ENCODE measurements at regions not wholly inside any gene's neighbourhood (a gene's known extent, or its start where the extent isn't known, plus 50 kb on each side); places are given as distances from the start of the nearest gene placed in this dataset.
"Not testable (repeated sequence)": the region's sequence is repeated elsewhere in the genome, so short reads cannot be mapped to it uniquely, and the experiment has no call there.

DNA sequence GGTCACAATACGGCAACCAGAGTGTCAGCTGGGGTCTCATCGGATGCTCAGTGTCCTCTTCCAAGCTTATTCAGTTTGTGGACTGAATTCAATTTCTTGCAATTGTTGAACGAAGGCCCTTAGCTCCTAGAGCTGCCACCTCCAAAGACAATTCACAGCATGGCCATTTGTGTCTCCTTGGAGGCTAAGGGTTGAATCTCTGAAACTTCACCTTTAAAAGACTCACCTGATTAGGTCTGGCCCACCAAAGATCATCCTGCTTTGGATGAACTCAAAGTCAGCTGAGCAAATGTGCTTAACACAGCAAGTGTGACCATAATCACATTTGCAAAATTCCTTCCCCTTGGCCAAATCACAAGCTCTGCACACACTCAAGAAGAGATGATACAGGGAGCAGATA lies 175.9 kb downstream of the OTOP1 start:
- not testable (repeated sequence) for H3K27ac Mint-ChIP-seq; DNase-seq (ENCODE audit: low spot score in 2 of 2); ATAC-seq; H3K9me3 Mint-ChIP-seq
- H3K36me3 Mint-ChIP-seq = peaks cover 0 to 14% of the 10 kb centered on the region in 2 donors

GRCh38 chr4:4052933-4053332 lies 173.8 kb downstream of the OTOP1 start:
- not testable (repeated sequence) for H3K9me3 Mint-ChIP-seq; H3K36me3 Mint-ChIP-seq; ATAC-seq; DNase-seq (ENCODE audit: low spot score in 2 of 2); H3K27ac Mint-ChIP-seq

GRCh38 chr4:4057226-4057625 lies 169.5 kb downstream of the OTOP1 start:
- H3K27ac Mint-ChIP-seq; DNase-seq (ENCODE audit: low spot score in 2 of 2); H3K9me3 Mint-ChIP-seq; H3K36me3 Mint-ChIP-seq; ATAC-seq: not testable (repeated sequence)

- not testable (repeated sequence) for ATAC-seq; H3K27ac Mint-ChIP-seq; DNase-seq (ENCODE audit: low spot score in 2 of 2); H3K36me3 Mint-ChIP-seq; H3K9me3 Mint-ChIP-seq
Observed at GRCh38 chr4:4084171-4084570, 142.6 kb downstream of the OTOP1 start.

DNA sequence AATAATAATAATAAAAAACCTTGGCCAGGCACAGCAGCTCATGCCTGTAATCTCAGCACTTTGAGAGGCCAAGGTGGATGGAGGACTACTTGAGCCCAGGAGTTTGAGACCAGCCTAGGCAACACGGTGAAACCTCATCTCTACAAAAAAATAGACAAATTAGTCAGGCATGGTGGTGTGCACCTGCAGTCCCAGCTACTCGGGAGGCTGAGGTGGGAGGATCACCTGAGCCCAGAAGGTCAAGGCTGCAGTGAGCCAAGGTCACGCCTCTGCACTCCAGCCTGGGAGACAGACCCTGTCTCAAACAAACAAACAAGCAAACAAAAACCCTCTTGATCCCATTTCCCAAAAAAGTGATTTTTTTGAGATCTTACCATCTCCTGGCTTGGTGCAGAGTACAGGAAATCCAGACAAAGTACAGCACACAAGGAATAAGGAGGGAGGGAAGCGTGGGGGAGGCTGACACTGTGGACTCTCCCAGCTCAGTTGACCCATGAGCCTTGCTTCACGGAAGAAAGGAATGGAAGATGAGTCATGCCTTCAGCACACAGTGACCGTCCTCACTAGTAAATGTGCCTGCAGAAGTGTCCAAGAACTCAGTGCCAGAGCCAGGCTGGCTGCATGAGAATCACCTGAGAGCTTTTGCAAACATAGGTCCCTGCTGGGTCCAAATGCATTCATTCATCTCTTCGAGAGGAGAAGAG lies 136.9 kb downstream of the OTOP1 start:
- not testable (repeated sequence) for H3K36me3 Mint-ChIP-seq; DNase-seq (ENCODE audit: low spot score in 2 of 2); H3K9me3 Mint-ChIP-seq; ATAC-seq; H3K27ac Mint-ChIP-seq

DNA sequence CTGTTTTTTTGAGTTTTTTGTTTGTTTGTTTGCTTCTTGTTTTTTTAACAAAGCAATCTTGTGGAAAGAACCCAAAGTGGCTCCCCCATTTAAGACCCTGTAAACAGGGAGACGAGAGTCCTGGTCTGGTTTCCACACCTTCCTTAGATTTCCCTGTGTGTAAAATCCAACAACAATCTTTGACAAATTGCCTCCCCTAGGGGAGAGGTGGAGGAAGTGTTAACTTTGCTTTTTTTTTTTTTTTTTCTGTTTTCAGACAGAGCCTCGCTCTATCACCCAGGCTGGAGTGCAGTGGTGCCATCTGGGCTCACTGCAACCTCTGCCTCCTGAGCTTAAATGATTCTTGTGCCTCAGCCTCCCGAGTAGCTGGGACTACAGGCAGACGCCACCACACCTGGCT lies 136.0 kb downstream of the OTOP1 start:
- not testable (repeated sequence) for DNase-seq (ENCODE audit: low spot score in 2 of 2); ATAC-seq; H3K27ac Mint-ChIP-seq; H3K9me3 Mint-ChIP-seq; H3K36me3 Mint-ChIP-seq

GRCh38 chr4:4092159-4092558 lies 134.6 kb downstream of the OTOP1 start:
- not testable (repeated sequence) for H3K27ac Mint-ChIP-seq; H3K9me3 Mint-ChIP-seq; ATAC-seq; DNase-seq (ENCODE audit: low spot score in 2 of 2); H3K36me3 Mint-ChIP-seq

DNA sequence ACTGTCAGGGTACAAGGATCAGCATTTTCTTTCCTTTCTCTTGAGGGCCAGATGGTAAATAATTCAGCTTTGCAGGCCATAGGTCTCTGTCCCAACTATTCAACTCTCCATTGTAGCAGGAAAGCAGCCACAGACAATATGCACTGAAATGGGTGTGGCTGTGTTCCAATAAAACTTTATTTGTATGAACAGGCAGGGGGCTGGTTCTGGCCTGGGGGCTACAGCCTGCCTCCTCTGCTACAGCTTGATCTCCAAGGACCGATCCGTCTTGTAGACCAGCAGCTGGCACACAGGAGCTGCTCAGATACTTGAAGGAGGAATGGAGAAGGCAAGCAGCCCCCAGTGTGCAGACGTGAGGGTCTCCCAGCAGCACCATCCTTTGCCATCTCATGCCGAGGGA lies 127.1 kb downstream of the OTOP1 start:
- DNase-seq (ENCODE audit: low spot score in 2 of 2); H3K9me3 Mint-ChIP-seq; H3K27ac Mint-ChIP-seq; ATAC-seq; H3K36me3 Mint-ChIP-seq: not testable (repeated sequence)

DNA sequence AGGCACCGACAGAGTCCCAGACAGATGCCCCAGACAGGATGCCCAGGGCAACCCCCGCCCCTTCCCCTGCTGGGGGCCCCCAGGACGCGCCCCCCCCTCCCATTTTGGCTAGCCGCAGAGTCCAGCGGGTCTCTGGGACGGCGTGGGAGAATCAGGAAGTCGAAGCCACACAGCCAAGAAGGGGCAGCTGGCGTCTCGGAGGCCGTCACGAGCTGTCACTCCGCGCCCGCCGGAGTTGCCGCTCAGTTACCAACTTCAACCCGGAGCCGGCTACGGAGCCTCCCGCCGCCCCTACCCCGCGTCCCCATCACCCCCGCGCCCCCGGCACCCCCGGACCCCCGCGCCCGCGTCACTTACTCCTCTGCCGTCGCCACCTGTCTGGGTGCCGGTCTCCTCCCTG lies 119.8 kb downstream of the OTOP1 start:
- not testable (repeated sequence) for H3K36me3 Mint-ChIP-seq; ATAC-seq; H3K9me3 Mint-ChIP-seq; H3K27ac Mint-ChIP-seq; DNase-seq (ENCODE audit: low spot score in 2 of 2)

- not testable (repeated sequence) for H3K27ac Mint-ChIP-seq, H3K9me3 Mint-ChIP-seq, H3K36me3 Mint-ChIP-seq
- peak; percentile 67 to 78 for ATAC-seq
- DNase-seq (ENCODE audit: low spot score in 2 of 2) = peak; percentile 75 to 91
Observed at GRCh38 chr4:4107411-4108107, 119.2 kb downstream of the OTOP1 start.

DNA sequence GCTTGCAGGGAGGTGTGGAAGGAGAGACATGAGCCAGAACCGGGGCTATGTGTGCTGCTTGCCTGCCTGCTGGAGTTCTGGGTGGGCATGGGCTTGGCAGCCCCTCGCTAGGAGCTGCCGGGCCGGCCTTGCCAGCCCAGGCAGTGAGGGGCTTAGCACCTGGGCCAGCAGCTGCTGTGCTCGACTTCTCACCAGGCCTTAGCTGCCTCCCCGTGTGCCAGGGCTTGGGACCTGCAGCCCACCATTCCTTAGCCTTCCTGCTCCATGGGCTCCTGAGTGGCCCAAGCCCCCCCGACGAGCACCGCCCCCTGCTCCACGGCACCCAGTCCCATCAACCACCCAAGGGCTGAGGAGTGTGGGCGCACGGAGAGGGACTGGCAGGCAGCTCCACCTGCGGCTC lies 111.3 kb downstream of the OTOP1 start:
- not testable (repeated sequence) for ATAC-seq; H3K9me3 Mint-ChIP-seq; DNase-seq (ENCODE audit: low spot score in 2 of 2); H3K27ac Mint-ChIP-seq; H3K36me3 Mint-ChIP-seq

DNA sequence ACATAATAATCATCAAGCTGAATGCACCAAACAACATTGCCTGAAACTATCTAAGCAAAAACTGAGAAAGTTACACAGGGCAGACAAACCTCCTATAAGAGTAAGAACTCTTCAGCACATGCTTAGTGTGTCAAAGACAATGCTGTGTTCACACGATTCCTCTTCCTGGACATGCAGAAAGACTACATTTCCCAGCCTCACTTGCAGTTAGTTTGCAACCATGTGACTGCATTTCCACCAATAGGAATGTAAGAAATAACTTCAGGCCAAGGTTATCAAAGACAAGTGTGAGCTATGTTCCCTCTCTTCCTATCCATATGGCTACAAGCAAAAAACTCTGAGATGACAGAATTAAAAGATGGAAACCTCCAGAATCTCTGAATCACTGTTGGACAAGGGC lies 109.8 kb downstream of the OTOP1 start:
- H3K9me3 Mint-ChIP-seq; H3K36me3 Mint-ChIP-seq; ATAC-seq; DNase-seq (ENCODE audit: low spot score in 2 of 2); H3K27ac Mint-ChIP-seq: not testable (repeated sequence)

- not testable (repeated sequence) for H3K36me3 Mint-ChIP-seq; H3K27ac Mint-ChIP-seq; DNase-seq (ENCODE audit: low spot score in 2 of 2); H3K9me3 Mint-ChIP-seq; ATAC-seq
Observed at GRCh38 chr4:4134368-4134767, 92.4 kb downstream of the OTOP1 start.

DNA sequence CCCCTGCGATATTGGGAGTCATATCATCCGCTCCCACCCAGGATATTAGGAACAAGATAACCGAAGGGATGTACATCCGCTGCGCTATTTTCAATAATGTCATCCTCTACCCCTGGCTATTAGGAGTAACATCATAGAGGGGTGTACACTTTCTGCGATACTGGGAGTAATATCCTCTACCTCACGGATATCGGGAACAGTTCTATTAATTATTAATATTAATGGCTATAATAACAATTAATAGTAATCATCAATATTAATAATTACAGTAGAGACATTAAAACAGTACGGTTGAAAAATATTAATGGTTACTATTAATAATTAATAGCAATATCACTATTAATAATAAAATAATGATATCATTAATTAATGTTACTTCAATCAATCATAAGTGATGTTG lies 90.1 kb downstream of the OTOP1 start:
- H3K27ac Mint-ChIP-seq; H3K9me3 Mint-ChIP-seq; ATAC-seq; DNase-seq (ENCODE audit: low spot score in 2 of 2); H3K36me3 Mint-ChIP-seq: not testable (repeated sequence)

Measured in activated naive CD4-positive, alpha-beta T cell treated with anti-CD3 and anti-CD28 coated beads, Interleukin-2, amount 50 U/mL, for 72 hours (primary cell).